HPDE6-E6E7 (cell line): ENCODE measurements at regions not wholly inside any gene's neighbourhood (a gene's known extent, or its start where the extent isn't known, plus 50 kb on each side); places are given as distances from the start of the nearest gene placed in this dataset.
"Not testable (repeated sequence)": the region's sequence is repeated elsewhere in the genome, so short reads cannot be mapped to it uniquely, and the experiment has no call there.

Experiments used
- DNase-seq: peaks from one replicate; pipeline ENCODE4 v3.0.0; 2011; ENCODE audit warnings: missing footprints; ENCODE audit errors: extremely low spot score

GRCh38 chr5:136622747-136623146 is 257.4 kb upstream of the TRPC7 start:
- DNase-seq = no peak

DNA sequence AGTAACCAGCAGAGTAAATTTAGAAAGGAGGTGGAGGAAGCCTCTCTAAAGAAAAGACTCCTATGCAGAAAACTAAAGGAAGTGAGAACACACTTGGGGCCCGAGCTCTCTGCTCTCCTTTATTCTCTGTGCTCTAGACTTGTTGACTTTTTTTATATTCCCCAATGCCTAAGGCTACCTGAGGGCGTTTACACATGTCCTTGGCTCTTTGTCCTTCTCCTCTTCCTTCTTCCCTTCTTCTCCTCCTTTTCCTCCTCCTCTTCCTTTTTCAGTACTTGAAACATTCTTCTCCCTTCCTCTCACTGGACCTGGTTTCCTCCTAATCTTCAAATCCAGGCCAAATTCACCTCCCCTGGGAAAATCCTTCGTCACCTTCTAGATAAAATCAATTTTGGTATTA is 256.4 kb upstream of the TRPC7 start:
- DNase-seq = no peak

DNA sequence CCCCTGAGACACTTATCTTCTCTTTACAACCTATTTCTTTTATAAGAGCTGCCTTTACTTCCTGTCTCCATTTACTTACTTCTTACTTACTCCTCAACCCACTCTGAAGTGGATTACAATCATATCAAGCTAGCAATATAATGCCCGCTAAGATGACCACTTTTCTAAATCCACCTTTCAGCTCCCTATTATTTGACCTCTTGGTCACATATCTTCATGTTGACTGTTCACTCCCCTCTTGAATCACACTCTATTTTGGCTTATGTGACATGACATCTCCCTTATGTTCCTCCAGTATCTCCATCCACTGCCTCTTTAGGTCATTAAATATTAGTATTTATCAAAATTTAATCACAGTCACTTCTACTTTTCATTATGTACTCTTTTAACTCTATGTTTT is 255.3 kb upstream of the TRPC7 start:
- no peak for DNase-seq

- DNase-seq = no peak
Observed at GRCh38 chr5:136620016-136620419, 254.7 kb upstream of the TRPC7 start.

GRCh38 chr5:136619556-136619955 is 254.2 kb upstream of the TRPC7 start:
- DNase-seq = no peak

- DNase-seq = no peak
Observed at GRCh38 chr5:136615251-136616119, 250.1 kb upstream of the TRPC7 start.

- no peak for DNase-seq
Observed at GRCh38 chr5:136613230-136613629, 247.9 kb upstream of the TRPC7 start.

GRCh38 chr5:136605638-136606037 is 240.3 kb upstream of the TRPC7 start:
- no peak for DNase-seq

- no peak for DNase-seq
Observed at GRCh38 chr5:136600306-136600705, 235.0 kb upstream of the TRPC7 start.

DNA sequence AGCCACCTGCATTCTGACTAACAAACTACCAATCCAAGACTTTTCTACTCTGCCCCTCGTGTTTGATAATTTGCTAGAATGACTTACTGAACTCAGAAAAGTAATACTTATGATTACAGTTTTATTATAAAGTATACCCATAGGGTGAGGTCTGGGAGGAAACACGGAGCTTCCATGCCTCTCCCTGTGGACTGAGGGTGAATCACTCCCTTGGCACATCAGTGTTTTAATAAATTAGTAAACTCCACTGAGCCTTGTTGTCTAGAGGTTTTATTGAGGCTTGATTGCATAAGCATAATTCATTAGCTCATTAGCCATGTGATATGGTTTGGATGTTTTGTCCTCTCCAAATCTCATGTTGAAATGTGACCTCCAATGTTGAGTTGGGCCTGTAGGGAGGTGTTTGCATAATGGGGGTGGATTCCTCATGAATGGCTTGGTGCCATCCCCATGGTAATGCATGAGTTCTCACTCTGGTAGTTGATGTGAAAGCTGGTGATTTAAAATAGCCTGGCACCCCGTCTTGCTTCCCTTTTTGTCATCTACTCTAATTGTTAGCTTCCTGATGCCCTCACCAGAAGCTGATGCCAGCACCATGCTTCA is 233.6 kb upstream of the TRPC7 start:
- DNase-seq = no peak

GRCh38 chr5:136594416-136594815 is 229.1 kb upstream of the TRPC7 start:
- DNase-seq = no peak

DNA sequence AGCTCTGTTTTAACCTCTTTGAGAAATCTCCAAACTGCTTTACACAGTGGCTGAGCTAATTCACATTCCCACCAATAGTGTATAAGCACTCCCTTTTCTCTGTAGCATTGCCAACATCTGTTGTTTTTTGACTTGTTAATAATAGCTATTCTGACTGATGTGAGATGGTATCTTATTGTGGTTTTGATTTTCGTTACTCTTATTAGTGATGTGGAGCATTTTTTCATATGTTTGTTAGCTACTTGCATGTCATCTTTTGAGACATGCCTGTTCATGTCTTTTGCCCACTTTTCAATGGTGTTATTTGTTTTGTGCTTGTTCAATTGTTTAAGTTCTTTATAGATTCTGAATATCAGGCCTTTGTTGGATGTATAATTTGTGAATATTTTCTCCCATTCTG is 225.2 kb upstream of the TRPC7 start:
- no peak for DNase-seq

GRCh38 chr5:136586196-136586595 is 220.9 kb upstream of the TRPC7 start:
- DNase-seq = no peak

GRCh38 chr5:136584474-136584873 is 219.1 kb upstream of the TRPC7 start:
- DNase-seq = no peak

DNA sequence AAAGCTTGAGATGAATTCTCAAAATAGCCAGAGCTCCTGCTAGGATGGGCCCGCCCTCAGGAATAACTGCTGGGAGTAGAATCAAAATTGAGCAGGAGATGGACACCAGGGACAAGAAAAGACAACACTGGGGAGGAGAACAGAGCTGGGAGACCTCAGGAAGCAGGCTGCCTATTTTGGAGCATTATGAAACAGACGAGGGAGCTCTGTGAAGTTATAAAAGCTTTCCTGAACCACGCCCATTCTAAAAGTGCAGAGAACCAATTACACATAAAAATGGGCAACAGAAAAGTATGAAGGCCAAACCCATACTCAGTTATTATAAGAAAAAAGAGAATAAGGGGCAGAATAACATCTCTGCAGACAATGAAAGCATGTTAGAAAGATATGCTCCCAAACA is 213.9 kb upstream of the TRPC7 start:
- no peak for DNase-seq

- DNase-seq = not testable (repeated sequence)
Observed at GRCh38 chr5:136569875-136570274, 204.5 kb upstream of the TRPC7 start.

GRCh38 chr5:136565457-136565856 is 200.1 kb upstream of the TRPC7 start:
- DNase-seq = not testable (repeated sequence)

DNA sequence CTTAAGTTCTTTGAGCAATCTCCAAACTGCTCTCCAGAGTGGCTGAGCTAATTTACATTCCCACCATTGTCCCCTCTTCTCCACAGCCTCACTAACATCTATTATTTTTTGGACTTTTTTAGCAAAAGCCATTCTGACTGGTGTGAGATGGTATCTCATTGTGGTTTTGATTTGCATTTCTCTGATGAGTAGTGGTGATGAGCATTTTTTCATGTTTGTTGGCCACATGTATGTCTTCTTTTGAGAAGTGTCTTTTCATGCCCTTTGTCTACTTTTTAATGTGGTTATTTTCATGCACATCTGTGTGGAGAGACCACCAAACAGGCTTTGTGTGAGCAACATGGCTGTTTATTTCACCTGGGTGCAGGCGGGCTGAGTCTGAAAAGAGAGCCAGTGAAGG is 199.7 kb upstream of the TRPC7 start:
- not testable (repeated sequence) for DNase-seq

DNA sequence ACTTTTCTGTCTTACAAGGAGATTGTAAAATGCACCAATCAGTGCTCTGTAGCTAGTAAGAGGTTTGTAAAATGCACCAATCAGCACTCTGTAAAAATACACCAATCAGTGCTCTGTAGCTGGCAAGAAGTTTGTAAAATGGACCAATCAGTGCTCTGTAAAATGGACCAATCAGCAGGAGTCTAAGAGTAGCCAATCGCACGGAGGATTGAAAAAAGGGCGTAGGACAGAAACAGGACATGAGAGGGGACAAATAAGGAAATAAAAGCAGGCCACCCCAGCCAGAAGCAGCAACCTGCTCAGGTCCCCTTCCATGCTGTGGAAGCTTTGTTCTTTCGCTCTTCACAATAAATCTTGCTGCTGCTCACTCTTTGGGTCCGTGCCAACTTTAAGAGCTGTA is 199.1 kb upstream of the TRPC7 start:
- DNase-seq = not testable (repeated sequence)

- DNase-seq = no peak
Observed at GRCh38 chr5:136563489-136563888, 198.1 kb upstream of the TRPC7 start.

DNA sequence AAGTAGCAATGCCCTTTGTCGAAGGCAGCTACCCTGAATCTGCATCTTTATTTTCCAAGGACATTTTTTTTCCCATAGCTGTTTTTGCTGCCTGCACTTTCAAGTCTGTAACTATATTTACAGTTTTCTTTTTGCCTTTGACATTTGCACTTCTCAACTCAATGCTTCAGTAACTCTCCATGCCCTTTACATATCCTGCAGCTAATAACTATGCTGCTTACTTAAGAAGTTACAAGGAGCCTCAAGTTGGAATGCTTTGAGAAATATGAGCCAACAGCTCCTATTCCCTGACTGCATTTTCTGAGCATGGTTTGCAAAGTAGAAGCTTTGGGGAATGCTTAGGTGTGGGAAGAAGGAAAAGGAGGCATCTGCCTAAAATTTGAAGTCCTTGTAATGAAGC is 194.8 kb upstream of the TRPC7 start:
- DNase-seq = no peak

DNA sequence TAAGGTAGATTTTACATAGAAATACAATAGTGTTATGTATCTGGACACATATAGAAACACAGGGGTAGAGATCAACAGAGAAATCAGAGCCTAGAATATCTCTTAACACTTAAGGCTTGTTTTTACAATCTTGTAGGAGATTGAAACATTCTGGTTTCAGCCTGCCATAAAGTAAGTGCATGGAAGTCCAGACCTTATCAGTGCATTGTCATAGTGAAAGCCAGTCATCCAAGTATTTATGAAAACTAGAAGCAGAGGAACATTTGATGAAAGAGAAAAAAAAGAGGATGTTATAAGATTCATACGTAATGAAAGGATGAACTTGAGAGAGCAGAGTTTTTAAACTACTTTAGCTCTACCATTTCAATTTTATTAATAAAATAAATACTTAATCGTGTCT is 194.3 kb upstream of the TRPC7 start:
- no peak for DNase-seq

- not testable (repeated sequence) for DNase-seq
Observed at GRCh38 chr5:136547096-136547495, 181.8 kb upstream of the TRPC7 start.
